ENCODE measurements at regions not wholly inside any gene's neighbourhood (a gene's known extent, or its start where the extent isn't known, plus 50 kb on each side); places are given as distances from the start of the nearest gene placed in this dataset.
"Not testable (repeated sequence)": the region's sequence is repeated elsewhere in the genome, so short reads cannot be mapped to it uniquely, and the experiment has no call there.

- DNase-seq, result no peak
Observed at GRCh38 chr1:57532299-57532698, 108.4 kb upstream of the DAB1 start.

- DNase-seq, result not testable (repeated sequence)
Observed at GRCh38 chr1:57530911-57531260, 107.0 kb upstream of the DAB1 start.

- DNase-seq, result no peak
Observed at GRCh38 chr1:57530206-57530910, 106.5 kb upstream of the DAB1 start.

- DNase-seq, result no peak
Observed at GRCh38 chr1:57522575-57522974, 98.7 kb upstream of the DAB1 start.

- no peak for DNase-seq
Observed at GRCh38 chr1:57520743-57521515, 97.1 kb upstream of the DAB1 start.

GRCh38 chr1:57518496-57518895, 94.6 kb upstream of the DAB1 start:
- DNase-seq, result no peak

- no peak for DNase-seq
Observed at GRCh38 chr1:57517587-57518374, 93.9 kb upstream of the DAB1 start.

- no peak for DNase-seq
Observed at GRCh38 chr1:57512386-57512785, 88.5 kb upstream of the DAB1 start.

- DNase-seq, result no peak
Observed at GRCh38 chr1:57506941-57507340, 83.1 kb upstream of the DAB1 start.

- DNase-seq, result no peak
Observed at GRCh38 chr1:57503337-57503736, 79.5 kb upstream of the DAB1 start.

GRCh38 chr1:57500136-57500830, 76.4 kb upstream of the DAB1 start:
- no peak for DNase-seq

- no peak for DNase-seq
Observed at GRCh38 chr1:57494530-57495079, 70.7 kb upstream of the DAB1 start.

- DNase-seq, result no peak
Observed at GRCh38 chr1:57492586-57493226, 68.8 kb upstream of the DAB1 start.

- no peak for DNase-seq
Observed at GRCh38 chr1:57489358-57490036, 65.6 kb upstream of the DAB1 start.

GRCh38 chr1:57485643-57486042, 61.8 kb upstream of the DAB1 start:
- no peak for DNase-seq

- no peak for DNase-seq
Observed at GRCh38 chr1:57483954-57484353, 60.1 kb upstream of the DAB1 start.

- no peak for DNase-seq
Observed at GRCh38 chr1:57479471-57479870, 55.6 kb upstream of the DAB1 start.

- no peak for DNase-seq
Observed at GRCh38 chr1:57475366-57475765, 51.5 kb upstream of the DAB1 start.

- DNase-seq, result no peak
Observed at GRCh38 chr1:57474137-57474750, 50.4 kb upstream of the DAB1 start.

Measured in RPMI8226 (cell line).